ENCODE measurements at regions not wholly inside any gene's neighbourhood (a gene's known extent, or its start where the extent isn't known, plus 50 kb on each side); places are given as distances from the start of the nearest gene placed in this dataset.
"Not testable (repeated sequence)": the region's sequence is repeated elsewhere in the genome, so short reads cannot be mapped to it uniquely, and the experiment has no call there.

DNA sequence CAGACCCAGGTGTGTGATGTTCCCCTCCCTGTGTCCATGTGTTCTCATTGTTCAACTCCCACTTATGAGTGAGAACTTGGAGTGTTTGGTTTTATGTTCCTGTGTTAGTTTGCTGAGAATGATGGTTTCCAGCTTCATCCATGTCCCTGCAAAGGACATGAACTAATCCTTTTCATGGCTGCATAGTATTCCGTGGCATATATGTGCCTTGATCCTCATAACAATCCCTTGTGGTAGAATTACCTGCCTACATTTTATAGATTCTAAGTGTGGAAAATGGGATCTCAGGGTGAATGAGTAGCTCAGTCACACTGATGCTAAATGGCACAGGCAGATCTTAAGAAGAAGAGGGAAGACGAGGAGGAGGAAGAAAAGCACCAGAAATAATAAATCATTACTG lies 202.7 kb downstream of the ALDH8A1 start:
- CTCF ChIA-PET: not testable (repeated sequence)

GRCh38 chr6:134746140-134746539 lies 203.8 kb downstream of the ALDH8A1 start:
- H3K27ac Mint-ChIP-seq: no peak overlapping the region

More for the DNA sequence above, 202.7 kb downstream of the ALDH8A1 start:
- H3K27me3 ChIP-seq (ENCODE audit: control insufficient read depth in 2 of 2, insufficient read depth in 2 of 2, low read length in 2 of 2); H3K9me3 Mint-ChIP-seq; POLR2A ChIA-PET; H3K4me3 ChIP-seq (ENCODE audit: low read length); H3K4me1 ChIP-seq (ENCODE audit: control insufficient read depth in 2 of 2, insufficient read depth in 2 of 2, low read length in 2 of 2); ATAC-seq; H3K4me1 Mint-ChIP-seq; H3K27ac ChIP-seq (ENCODE audit: low read depth, low read length); H3K36me3 Mint-ChIP-seq; H3K4me3 Mint-ChIP-seq; intact Hi-C loops (cut with micrococcal nuclease); H3K27ac Mint-ChIP-seq; DNase-seq; H3K36me3 ChIP-seq (ENCODE audit: control insufficient read depth in 2 of 3, insufficient read depth in 3 of 3, low read length in 3 of 3); H3K9me3 ChIP-seq (ENCODE audit: control insufficient read depth in 2 of 3, low read length in 3 of 3): not testable (repeated sequence)
- peaks cover 0 to 42% (median 19%) of the 10 kb centered on the region in 5 donors for H3K27me3 Mint-ChIP-seq

DNA sequence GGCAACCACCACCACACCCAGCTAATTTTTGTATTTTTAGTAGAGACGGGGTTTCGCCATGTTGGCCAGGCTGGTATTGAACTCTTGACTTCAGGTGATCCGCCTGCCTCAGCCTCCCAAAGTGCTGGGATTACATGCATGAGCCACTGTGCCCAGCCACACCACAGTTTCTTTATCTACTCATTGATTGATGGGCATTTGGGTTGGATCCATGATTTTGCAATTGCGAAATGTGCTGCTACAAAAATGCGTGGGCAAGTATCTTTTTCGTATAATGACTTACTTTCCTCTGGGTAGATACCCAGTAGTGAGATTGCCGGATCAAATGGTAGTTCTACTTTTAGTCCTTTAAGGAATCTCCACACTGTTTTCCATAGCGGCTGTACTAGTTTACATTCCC lies 204.7 kb downstream of the ALDH8A1 start:
- DNase-seq; H3K36me3 Mint-ChIP-seq; H3K36me3 ChIP-seq (ENCODE audit: control insufficient read depth in 2 of 3, insufficient read depth in 3 of 3, low read length in 3 of 3); CTCF ChIA-PET; H3K4me3 Mint-ChIP-seq; intact Hi-C loops (cut with micrococcal nuclease); H3K4me1 Mint-ChIP-seq; POLR2A ChIA-PET; H3K27me3 ChIP-seq (ENCODE audit: control insufficient read depth in 2 of 2, insufficient read depth in 2 of 2, low read length in 2 of 2); H3K9me3 Mint-ChIP-seq; H3K27ac ChIP-seq (ENCODE audit: low read depth, low read length); H3K9me3 ChIP-seq (ENCODE audit: control insufficient read depth in 2 of 3, low read length in 3 of 3); H3K27ac Mint-ChIP-seq; ATAC-seq; H3K4me1 ChIP-seq (ENCODE audit: control insufficient read depth in 2 of 2, insufficient read depth in 2 of 2, low read length in 2 of 2); H3K4me3 ChIP-seq (ENCODE audit: low read length): not testable (repeated sequence)
- peaks cover 0 to 42% (median 19%) of the 10 kb centered on the region in 5 donors for H3K27me3 Mint-ChIP-seq

More at GRCh38 chr6:134746140-134746539, 203.8 kb downstream of the ALDH8A1 start:
- POLR2A ChIA-PET: no interaction called here
- Mint-ChIP-seq H3K27me3 (peaks cover 0 to 42% (median 19%) of the 10 kb centered on the region in 5 donors), H3K36me3 (no peaks in the 10 kb centered on the region), H3K9me3 (peaks cover 0 to 5% (median 0%) of the 10 kb centered on the region in 11 donors), H3K4me3 (no peak overlapping the region), H3K4me1 (no peaks in the 10 kb centered on the region)
- ATAC-seq (no peak), DNase-seq (no peak)
- Histone ChIP-seq H3K27me3 (ENCODE audit: control insufficient read depth in 2 of 2, insufficient read depth in 2 of 2, low read length in 2 of 2) (no peaks in the 10 kb centered on the region), H3K27ac (ENCODE audit: low read depth, low read length) (no peak overlapping the region), H3K4me3 (ENCODE audit: low read length) (no peak overlapping the region), H3K36me3 (ENCODE audit: control insufficient read depth in 2 of 3, insufficient read depth in 3 of 3, low read length in 3 of 3) (no peaks in the 10 kb centered on the region), H3K4me1 (ENCODE audit: control insufficient read depth in 2 of 2, insufficient read depth in 2 of 2, low read length in 2 of 2) (no peaks in the 10 kb centered on the region), H3K9me3 (ENCODE audit: control insufficient read depth in 2 of 3, low read length in 3 of 3) (no peaks in the 10 kb centered on the region)
- CTCF ChIA-PET: no interaction called here
- intact Hi-C loops (cut with micrococcal nuclease): no loop called here

- intact Hi-C loops (cut with micrococcal nuclease): no loop called here
- ChIA-PET CTCF (no interaction called here), POLR2A (no interaction called here)
- Mint-ChIP-seq H3K27ac (no peak overlapping the region), H3K9me3 (peaks cover 0 to 4% (median 0%) of the 10 kb centered on the region in 11 donors), H3K4me3 (no peak overlapping the region), H3K36me3 (no peaks in the 10 kb centered on the region), H3K27me3 (peaks cover 0 to 42% (median 19%) of the 10 kb centered on the region in 5 donors), H3K4me1 (no peaks in the 10 kb centered on the region)
- Histone ChIP-seq H3K4me3 (ENCODE audit: low read length) (no peak overlapping the region), H3K27me3 (ENCODE audit: control insufficient read depth in 2 of 2, insufficient read depth in 2 of 2, low read length in 2 of 2) (no peaks in the 10 kb centered on the region), H3K36me3 (ENCODE audit: control insufficient read depth in 2 of 3, insufficient read depth in 3 of 3, low read length in 3 of 3) (no peaks in the 10 kb centered on the region), H3K9me3 (ENCODE audit: control insufficient read depth in 2 of 3, low read length in 3 of 3) (no peaks in the 10 kb centered on the region), H3K4me1 (ENCODE audit: control insufficient read depth in 2 of 2, insufficient read depth in 2 of 2, low read length in 2 of 2) (no peaks in the 10 kb centered on the region), H3K27ac (ENCODE audit: low read depth, low read length) (no peak overlapping the region)
- DNase-seq (no peak), ATAC-seq (no peak)
These were observed 205.6 kb downstream of the ALDH8A1 start for GRCh38 chr6:134744301-134744700.

DNA sequence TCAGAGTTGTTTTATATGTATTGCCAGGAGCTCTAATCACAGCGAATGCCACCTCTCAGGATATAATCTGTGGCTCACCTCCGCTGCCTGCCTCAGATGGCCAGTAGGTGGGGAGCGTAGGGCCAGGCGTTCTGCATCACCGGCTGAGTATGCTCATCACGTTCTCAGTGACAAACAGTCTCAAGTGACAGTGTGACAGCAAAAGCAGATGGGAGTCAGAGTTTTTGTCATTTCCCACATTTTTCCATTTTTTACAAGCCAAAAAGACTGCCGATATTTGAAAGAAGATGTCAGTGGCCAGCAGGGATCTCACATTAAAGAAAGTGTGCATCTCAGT lies 208.7 kb downstream of the ALDH8A1 start:
- no peak for DNase-seq
- Histone ChIP-seq H3K27me3 (ENCODE audit: control insufficient read depth in 2 of 2, insufficient read depth in 2 of 2, low read length in 2 of 2) (no peaks in the 10 kb centered on the region), H3K9me3 (ENCODE audit: control insufficient read depth in 2 of 3, low read length in 3 of 3) (no peaks in the 10 kb centered on the region), H3K4me1 (ENCODE audit: control insufficient read depth in 2 of 2, insufficient read depth in 2 of 2, low read length in 2 of 2) (no peaks in the 10 kb centered on the region), H3K27ac (ENCODE audit: low read depth, low read length) (no peak overlapping the region), H3K36me3 (ENCODE audit: control insufficient read depth in 2 of 3, insufficient read depth in 3 of 3, low read length in 3 of 3) (no peaks in the 10 kb centered on the region), H3K4me3 (ENCODE audit: low read length) (no peak overlapping the region)
- Mint-ChIP-seq H3K36me3 (no peaks in the 10 kb centered on the region), H3K9me3 (peaks cover 0 to 2% (median 0%) of the 10 kb centered on the region in 11 donors), H3K27me3 (peaks cover 0 to 53% (median 14%) of the 10 kb centered on the region in 5 donors), H3K4me1 (no peaks in the 10 kb centered on the region), H3K4me3 (no peak overlapping the region), H3K27ac (peak overlapping the region in 1 of 9 donors; percentile 2)
- ATAC-seq: no peak
- intact Hi-C loops (cut with micrococcal nuclease): no loop called here
- POLR2A ChIA-PET: no interaction called here
- CTCF ChIA-PET: no interaction called here

GRCh38 chr6:134740473-134741199 lies 209.3 kb downstream of the ALDH8A1 start:
- intact Hi-C loops (cut with micrococcal nuclease): no loop called here
- DNase-seq (no peak), ATAC-seq (no peak)
- no peak overlapping the region for H3K27ac ChIP-seq (ENCODE audit: low read depth, low read length)
- Mint-ChIP-seq H3K9me3 (peaks cover 0 to 2% (median 0%) of the 10 kb centered on the region in 11 donors), H3K4me1 (no peaks in the 10 kb centered on the region), H3K27ac (no peak overlapping the region), H3K27me3 (peaks cover 0 to 52% (median 8%) of the 10 kb centered on the region in 5 donors), H3K36me3 (no peaks in the 10 kb centered on the region), H3K4me3 (no peak overlapping the region)
- POLR2A ChIA-PET: no interaction called here
- no peaks in the 10 kb centered on the region for H3K4me1 ChIP-seq (ENCODE audit: control insufficient read depth in 2 of 2, insufficient read depth in 2 of 2, low read length in 2 of 2)
- H3K4me3 ChIP-seq (ENCODE audit: low read length): no peak overlapping the region
- no peaks in the 10 kb centered on the region for H3K36me3 ChIP-seq (ENCODE audit: control insufficient read depth in 2 of 3, insufficient read depth in 3 of 3, low read length in 3 of 3)
- H3K9me3 ChIP-seq (ENCODE audit: control insufficient read depth in 2 of 3, low read length in 3 of 3): no peaks in the 10 kb centered on the region
- CTCF ChIA-PET: no interaction called here
- H3K27me3 ChIP-seq (ENCODE audit: control insufficient read depth in 2 of 2, insufficient read depth in 2 of 2, low read length in 2 of 2): no peaks in the 10 kb centered on the region

DNA sequence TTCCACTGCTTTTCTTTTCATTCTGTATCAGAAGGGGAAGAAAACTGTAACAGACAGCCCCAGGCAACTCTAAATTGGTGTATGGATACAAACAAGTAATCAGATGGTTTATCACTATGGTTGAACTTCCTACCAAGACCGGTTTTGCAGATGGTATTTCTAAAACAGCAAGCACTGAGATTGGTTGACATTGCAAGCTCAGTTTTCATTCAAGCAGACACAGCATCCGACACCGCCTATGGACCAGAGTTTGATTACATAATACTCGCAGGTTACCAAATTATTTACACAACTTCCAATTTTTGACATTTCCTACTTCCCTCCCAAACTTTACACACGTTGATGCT lies 209.9 kb downstream of the ALDH8A1 start:
- Histone ChIP-seq H3K4me1 (ENCODE audit: control insufficient read depth in 2 of 2, insufficient read depth in 2 of 2, low read length in 2 of 2) (no peaks in the 10 kb centered on the region), H3K4me3 (ENCODE audit: low read length) (no peak overlapping the region), H3K27ac (ENCODE audit: low read depth, low read length) (no peak overlapping the region), H3K27me3 (ENCODE audit: control insufficient read depth in 2 of 2, insufficient read depth in 2 of 2, low read length in 2 of 2) (no peaks in the 10 kb centered on the region), H3K9me3 (ENCODE audit: control insufficient read depth in 2 of 3, low read length in 3 of 3) (no peaks in the 10 kb centered on the region), H3K36me3 (ENCODE audit: control insufficient read depth in 2 of 3, insufficient read depth in 3 of 3, low read length in 3 of 3) (no peaks in the 10 kb centered on the region)
- Mint-ChIP-seq H3K4me1 (no peaks in the 10 kb centered on the region), H3K27me3 (peaks cover 0 to 51% (median 8%) of the 10 kb centered on the region in 5 donors), H3K36me3 (no peaks in the 10 kb centered on the region), H3K9me3 (peaks cover 0 to 2% (median 0%) of the 10 kb centered on the region in 11 donors), H3K27ac (no peak overlapping the region), H3K4me3 (no peak overlapping the region)
- ATAC-seq (no peak), DNase-seq (no peak)
- CTCF ChIA-PET: no interaction called here
- POLR2A ChIA-PET: no interaction called here
- intact Hi-C loops (cut with micrococcal nuclease): no loop called here
